Panc1 (cell line): ENCODE measurements at regions not wholly inside any gene's neighbourhood (a gene's known extent, or its start where the extent isn't known, plus 50 kb on each side); places are given as distances from the start of the nearest gene placed in this dataset.

ENCODE experiments used
- POLR2AphosphoS5 ChIP-seq: IDR thresholded peaks from 2 replicates; pipeline ENCODE4 v1.6.1; 2012; ENCODE audit warnings: mild to moderate bottlenecking, low read depth, low read length, moderate library complexity
- SIN3A ChIP-seq: IDR thresholded peaks from 2 replicates; pipeline ENCODE4 v1.6.1; 2012; ENCODE audit warnings: low read depth, mild to moderate bottlenecking, low read length, moderate library complexity, borderline replicate concordance; ENCODE audit not compliant: insufficient read depth
- TCF7L2 ChIP-seq: IDR thresholded peaks from 2 replicates; pipeline ENCODE4 v1.6.1; 2011; ENCODE audit warnings: mild to moderate bottlenecking, low read depth, low read length, inconsistent platforms
- TF ChIP-seq, protein P1 (sequence below): fragments of 450-650 bp; IDR thresholded peaks from 2 replicates; pipeline ENCODE4 v1.5.1; 2017; ENCODE audit warnings: mild to moderate bottlenecking
- TF ChIP-seq, protein P2 (sequence below), 2 experiments: IDR thresholded peaks; 2 replicates each; pipeline ENCODE4 v1.6.1; 2011 to 2012; ENCODE audit warnings: low read depth in 2 of 2, control low read depth in 1 of 2, low read length in 1 of 2, mild to moderate bottlenecking in 1 of 2, moderate library complexity in 1 of 2; ENCODE audit not compliant: insufficient read depth in 1 of 2

- TF ChIP-seq, protein P1, sequence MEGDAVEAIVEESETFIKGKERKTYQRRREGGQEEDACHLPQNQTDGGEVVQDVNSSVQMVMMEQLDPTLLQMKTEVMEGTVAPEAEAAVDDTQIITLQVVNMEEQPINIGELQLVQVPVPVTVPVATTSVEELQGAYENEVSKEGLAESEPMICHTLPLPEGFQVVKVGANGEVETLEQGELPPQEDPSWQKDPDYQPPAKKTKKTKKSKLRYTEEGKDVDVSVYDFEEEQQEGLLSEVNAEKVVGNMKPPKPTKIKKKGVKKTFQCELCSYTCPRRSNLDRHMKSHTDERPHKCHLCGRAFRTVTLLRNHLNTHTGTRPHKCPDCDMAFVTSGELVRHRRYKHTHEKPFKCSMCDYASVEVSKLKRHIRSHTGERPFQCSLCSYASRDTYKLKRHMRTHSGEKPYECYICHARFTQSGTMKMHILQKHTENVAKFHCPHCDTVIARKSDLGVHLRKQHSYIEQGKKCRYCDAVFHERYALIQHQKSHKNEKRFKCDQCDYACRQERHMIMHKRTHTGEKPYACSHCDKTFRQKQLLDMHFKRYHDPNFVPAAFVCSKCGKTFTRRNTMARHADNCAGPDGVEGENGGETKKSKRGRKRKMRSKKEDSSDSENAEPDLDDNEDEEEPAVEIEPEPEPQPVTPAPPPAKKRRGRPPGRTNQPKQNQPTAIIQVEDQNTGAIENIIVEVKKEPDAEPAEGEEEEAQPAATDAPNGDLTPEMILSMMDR = no peak
- TF ChIP-seq SIN3A (no peak), POLR2AphosphoS5 (no peak), TCF7L2 (no peak)
- TF ChIP-seq, protein P2, sequence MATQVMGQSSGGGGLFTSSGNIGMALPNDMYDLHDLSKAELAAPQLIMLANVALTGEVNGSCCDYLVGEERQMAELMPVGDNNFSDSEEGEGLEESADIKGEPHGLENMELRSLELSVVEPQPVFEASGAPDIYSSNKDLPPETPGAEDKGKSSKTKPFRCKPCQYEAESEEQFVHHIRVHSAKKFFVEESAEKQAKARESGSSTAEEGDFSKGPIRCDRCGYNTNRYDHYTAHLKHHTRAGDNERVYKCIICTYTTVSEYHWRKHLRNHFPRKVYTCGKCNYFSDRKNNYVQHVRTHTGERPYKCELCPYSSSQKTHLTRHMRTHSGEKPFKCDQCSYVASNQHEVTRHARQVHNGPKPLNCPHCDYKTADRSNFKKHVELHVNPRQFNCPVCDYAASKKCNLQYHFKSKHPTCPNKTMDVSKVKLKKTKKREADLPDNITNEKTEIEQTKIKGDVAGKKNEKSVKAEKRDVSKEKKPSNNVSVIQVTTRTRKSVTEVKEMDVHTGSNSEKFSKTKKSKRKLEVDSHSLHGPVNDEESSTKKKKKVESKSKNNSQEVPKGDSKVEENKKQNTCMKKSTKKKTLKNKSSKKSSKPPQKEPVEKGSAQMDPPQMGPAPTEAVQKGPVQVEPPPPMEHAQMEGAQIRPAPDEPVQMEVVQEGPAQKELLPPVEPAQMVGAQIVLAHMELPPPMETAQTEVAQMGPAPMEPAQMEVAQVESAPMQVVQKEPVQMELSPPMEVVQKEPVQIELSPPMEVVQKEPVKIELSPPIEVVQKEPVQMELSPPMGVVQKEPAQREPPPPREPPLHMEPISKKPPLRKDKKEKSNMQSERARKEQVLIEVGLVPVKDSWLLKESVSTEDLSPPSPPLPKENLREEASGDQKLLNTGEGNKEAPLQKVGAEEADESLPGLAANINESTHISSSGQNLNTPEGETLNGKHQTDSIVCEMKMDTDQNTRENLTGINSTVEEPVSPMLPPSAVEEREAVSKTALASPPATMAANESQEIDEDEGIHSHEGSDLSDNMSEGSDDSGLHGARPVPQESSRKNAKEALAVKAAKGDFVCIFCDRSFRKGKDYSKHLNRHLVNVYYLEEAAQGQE (IDR thresholded peaks at IDR 0.05; ENCODE audit: insufficient read depth in 1 of 2, low read depth in 2 of 2, low read length in 1 of 2) = no peak
Measured at GRCh38 chr3:102089904-102090720, 240.8 kb downstream of the NFKBIZ start.
